HepG2 (cell line): ENCODE measurements at regions not wholly inside any gene's neighbourhood (a gene's known extent, or its start where the extent isn't known, plus 50 kb on each side); places are given as distances from the start of the nearest gene placed in this dataset.

ENCODE experiments used
- ATAC-seq: fragments of 200-7000 bp; cut with Tn5 transposase; 3 replicates; pipeline ENCODE4 v1.9.1; 2020; ENCODE audit warnings: mild to moderate bottlenecking, moderate library complexity
- BruUV-seq: library from RNA; stranded (reverse); fragments of 400-500 nt; replicated peaks from 2 replicates; lab custom pipeline; 2021; lab: Mats Ljungman, UMichigan
- CTCF ChIA-PET: fragments of 300-600 bp; formaldehyde crosslinking; extraction: SDS; loops from one replicate; lab custom pipeline; 2021; ENCODE audit warnings: low total read pairs, inconsistent platforms, low intra/inter-chr PET ratio; lab: Yijun Ruan, JAX
- POLR2A ChIA-PET: fragments of 350-600 bp; sonication (Branson Sonifier 250); formaldehyde crosslinking; loops from one replicate; lab custom pipeline; 2020; ENCODE audit warnings: antibody characterized with exemption, inconsistent platforms; lab: Yijun Ruan, JAX
- DNase-seq: peaks from one replicate; pipeline ENCODE4 v3.0.0-alpha.2; 2015; ENCODE audit warnings: low spot score
- FAIRE-seq: peaks from 3 replicates; lab custom pipeline; 2011; peaks lifted over from hg19 to GRCh38; lab: Jason Lieb, UNC
- H2AFZ ChIP-seq: one replicate; pipeline ENCODE4 v1.6.1; 2011; ENCODE audit warnings: low read length, inconsistent platforms
- H3K27ac ChIP-seq: fragments of 300-600 bp; 3 replicates; pipeline ENCODE4 v1.8.0; 2011; ENCODE audit warnings: mixed run types, mild to moderate bottlenecking, mixed read lengths, low read length, inconsistent platforms; ENCODE audit not compliant: insufficient read depth; ENCODE audit errors: extremely low read length
- H3K27me3 ChIP-seq, 2 experiments: fragments of 200-600 bp in 1 of 2; 2 replicates in 1 of 2; 3 replicates in 1 of 2; pipeline versions ENCODE4 v1.6.0 to v1.8.0; 2011; ENCODE audit warnings: low read length in 2 of 2, mild to moderate bottlenecking in 2 of 2, moderate library complexity in 2 of 2, inconsistent platforms in 1 of 2; ENCODE audit not compliant: insufficient read depth in 2 of 2, control insufficient read depth in 1 of 2
- H3K36me3 ChIP-seq, 2 experiments: fragments of 200-600 bp in 1 of 2; replicated peaks in 1 of 2; 2 replicates in 1 of 2; 3 replicates in 1 of 2; pipeline versions ENCODE4 v1.5.1 to v1.8.0; 2011; ENCODE audit warnings: low read length in 2 of 2, inconsistent platforms in 1 of 2; ENCODE audit not compliant: insufficient read depth in 2 of 2, control insufficient read depth in 1 of 2
- H3K4me1 ChIP-seq: 2 replicates; pipeline ENCODE4 v1.5.1; 2012; ENCODE audit warnings: low read length, inconsistent platforms; ENCODE audit not compliant: insufficient read depth
- H3K4me2 ChIP-seq: 2 replicates; pipeline ENCODE4 v1.6.0; 2011; ENCODE audit warnings: low read depth, low read length, inconsistent platforms
- H3K4me3 ChIP-seq, 3 experiments: fragments of 200-600 bp in 1 of 3; sonication (generic), shearing (Covaris generic) in 1 of 3; replicated peaks in 1 of 3; 2 replicates each; pipeline ENCODE4 v1.5.1; 2011 to 2016; ENCODE audit warnings: low read length in 3 of 3, inconsistent platforms in 2 of 3, low read depth in 2 of 3, mild to moderate bottlenecking in 2 of 3, control low read depth in 1 of 3, mixed read lengths in 1 of 3; ENCODE audit not compliant: insufficient read depth in 1 of 3
- H3K79me2 ChIP-seq: one replicate; pipeline ENCODE4 v1.6.1; 2011; ENCODE audit warnings: low read length, inconsistent platforms; ENCODE audit not compliant: insufficient read depth
- H3K9ac ChIP-seq: 2 replicates; pipeline ENCODE4 v1.6.0; 2011; ENCODE audit warnings: mild to moderate bottlenecking, low read depth, low read length, inconsistent platforms; ENCODE audit not compliant: insufficient read depth
- H3K9me3 ChIP-seq: 2 replicates; pipeline ENCODE4 v1.5.1; 2012; ENCODE audit warnings: mild to moderate bottlenecking, low read length
- H4K20me1 ChIP-seq: 2 replicates; pipeline ENCODE4 v1.6.0; 2011; ENCODE audit warnings: inconsistent platforms, mild to moderate bottlenecking, low read length, moderate library complexity; ENCODE audit not compliant: insufficient read depth
- FOXM1 ChIP-seq: sonication (generic); formaldehyde crosslinking; IDR thresholded peaks from 2 replicates; pipeline ENCODE4 v1.5.0; 2020; ENCODE audit warnings: missing genetic modification reagents
- ISX ChIP-seq: sonication (generic); formaldehyde crosslinking; conservative IDR thresholded peaks from 2 replicates; pipeline ENCODE4 v1.5.0; 2020; ENCODE audit warnings: missing genetic modification reagents
- ONECUT2 ChIP-seq: sonication (generic); formaldehyde crosslinking; IDR thresholded peaks from 2 replicates; pipeline ENCODE4 v1.4.0; 2020; ENCODE audit warnings: missing genetic modification reagents
- SMAD9 ChIP-seq: sonication (generic); formaldehyde crosslinking; IDR thresholded peaks from 2 replicates; pipeline ENCODE4 v1.5.1; 2020; ENCODE audit warnings: mild to moderate bottlenecking, missing genetic modification reagents
- YEATS4 ChIP-seq: sonication (generic); formaldehyde crosslinking; IDR thresholded peaks from 2 replicates; pipeline ENCODE4 v1.4.0; 2020; ENCODE audit warnings: missing genetic modification reagents, borderline replicate concordance
- ZNF205 ChIP-seq: IDR thresholded peaks from 2 replicates; pipeline ENCODE4 v1.6.1; 2018; ENCODE audit warnings: missing biosample characterization, missing genetic modification reagents
- ZNF260 ChIP-seq: sonication (generic); formaldehyde crosslinking; IDR thresholded peaks from 2 replicates; pipeline ENCODE4 v1.4.0; 2020; ENCODE audit warnings: missing genetic modification reagents, low read depth, mild to moderate bottlenecking, borderline replicate concordance
- ZNF83 ChIP-seq: sonication (generic); formaldehyde crosslinking; IDR thresholded peaks from 2 replicates; pipeline ENCODE4 v1.4.0; 2020; ENCODE audit warnings: missing genetic modification reagents, mild to moderate bottlenecking, borderline replicate concordance
- WGBS: methylation state at CpG from one replicate; pipeline ENCODE4 v1.1.6; 2017; ENCODE audit warnings: low lambda C conversion rate; 5-methylcytosine and 5-hydroxymethylcytosine counted together
- in situ Hi-C: cut with HindIII; loops from 2 replicates; pipeline ENCODE4 v1.10.0; 2017; ENCODE audit warnings: low pct_unique_long_range_greater_than_20kb; ENCODE audit not compliant: extremely low pct_ligation_motif_present
- intact Hi-C: fragments of 100-400 bp; cut with micrococcal nuclease; formaldehyde crosslinking; loops from one replicate; pipeline ENCODE4 v1.10.0; 2022; ENCODE audit not compliant: unreplicated experiment
- TF ChIP-seq, protein P1 (sequence below): sonication (generic); formaldehyde crosslinking; conservative IDR thresholded peaks from 2 replicates; pipeline ENCODE4 v1.8.1; 2023; ENCODE audit warnings: missing genetic modification reagents
- TF ChIP-seq, protein P2 (sequence below): sonication (generic); formaldehyde crosslinking; IDR thresholded peaks from 2 replicates; pipeline ENCODE4 v1.5.1; 2020; ENCODE audit warnings: mild to moderate bottlenecking, missing genetic modification reagents, borderline replicate concordance
- TF ChIP-seq, protein P3 (sequence below): sonication (generic); formaldehyde crosslinking; IDR thresholded peaks from 2 replicates; pipeline ENCODE4 v1.4.0; 2020; ENCODE audit warnings: mild to moderate bottlenecking, missing genetic modification reagents

GRCh38 chr15:81987628-81988027 is 58.2 kb downstream of the MEX3B start:
- no peaks in the 10 kb centered on the region for H3K79me2 ChIP-seq
- 19% methylated on average over 4 of the region's 4 CpGs for WGBS
- no peaks in the 10 kb centered on the region; the same call in 1 of the 2 replicates for H3K9me3 ChIP-seq
- H4K20me1 ChIP-seq: no peaks in the 10 kb centered on the region
- FAIRE-seq (no peak), DNase-seq (no peak), ATAC-seq (no peak)
- no peaks in the 10 kb centered on the region for H3K36me3 ChIP-seq
- in situ Hi-C loops: no loop called here
- intact Hi-C loops: loop anchor here (10.0 kb wide), 1 partner anchor 707 kb away; no protein-coding TSS in a partner anchor
- TF ChIP-seq YEATS4 (CRISPR knock-in tag): no peak
- TF ChIP-seq ZNF260 (CRISPR knock-in tag): no peak
- no peak for TF ChIP-seq ZNF205 (CRISPR knock-in tag)
- TF ChIP-seq, protein P1, sequence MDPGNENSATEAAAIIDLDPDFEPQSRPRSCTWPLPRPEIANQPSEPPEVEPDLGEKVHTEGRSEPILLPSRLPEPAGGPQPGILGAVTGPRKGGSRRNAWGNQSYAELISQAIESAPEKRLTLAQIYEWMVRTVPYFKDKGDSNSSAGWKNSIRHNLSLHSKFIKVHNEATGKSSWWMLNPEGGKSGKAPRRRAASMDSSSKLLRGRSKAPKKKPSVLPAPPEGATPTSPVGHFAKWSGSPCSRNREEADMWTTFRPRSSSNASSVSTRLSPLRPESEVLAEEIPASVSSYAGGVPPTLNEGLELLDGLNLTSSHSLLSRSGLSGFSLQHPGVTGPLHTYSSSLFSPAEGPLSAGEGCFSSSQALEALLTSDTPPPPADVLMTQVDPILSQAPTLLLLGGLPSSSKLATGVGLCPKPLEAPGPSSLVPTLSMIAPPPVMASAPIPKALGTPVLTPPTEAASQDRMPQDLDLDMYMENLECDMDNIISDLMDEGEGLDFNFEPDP (CRISPR knock-in tag): no peak
- TF ChIP-seq ONECUT2 (CRISPR knock-in tag): no peak
- TF ChIP-seq ISX (CRISPR knock-in tag): no peak
- no peak for TF ChIP-seq SMAD9
- TF ChIP-seq, protein P2, sequence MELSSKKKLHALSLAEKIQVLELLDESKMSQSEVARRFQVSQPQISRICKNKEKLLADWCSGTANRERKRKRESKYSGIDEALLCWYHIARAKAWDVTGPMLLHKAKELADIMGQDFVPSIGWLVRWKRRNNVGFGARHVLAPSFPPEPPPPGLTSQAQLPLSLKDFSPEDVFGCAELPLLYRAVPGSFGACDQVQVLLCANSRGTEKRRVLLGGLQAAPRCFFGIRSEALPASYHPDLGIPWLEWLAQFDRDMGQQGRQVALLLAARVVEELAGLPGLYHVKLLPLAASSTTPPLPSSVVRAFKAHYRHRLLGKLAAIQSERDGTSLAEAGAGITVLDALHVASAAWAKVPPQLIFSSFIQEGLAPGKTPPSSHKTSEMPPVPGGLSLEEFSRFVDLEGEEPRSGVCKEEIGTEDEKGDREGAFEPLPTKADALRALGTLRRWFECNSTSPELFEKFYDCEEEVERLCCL: no peak
- TF ChIP-seq, protein P3, sequence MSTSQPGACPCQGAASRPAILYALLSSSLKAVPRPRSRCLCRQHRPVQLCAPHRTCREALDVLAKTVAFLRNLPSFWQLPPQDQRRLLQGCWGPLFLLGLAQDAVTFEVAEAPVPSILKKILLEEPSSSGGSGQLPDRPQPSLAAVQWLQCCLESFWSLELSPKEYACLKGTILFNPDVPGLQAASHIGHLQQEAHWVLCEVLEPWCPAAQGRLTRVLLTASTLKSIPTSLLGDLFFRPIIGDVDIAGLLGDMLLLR (CRISPR knock-in tag): no peak
- no peak for TF ChIP-seq ZNF83 (CRISPR knock-in tag)
- no peak for TF ChIP-seq FOXM1 (CRISPR knock-in tag)
- H3K27ac ChIP-seq: no peak overlapping the region
- H3K4me1 ChIP-seq: no peaks in the 10 kb centered on the region
- H3K4me3 ChIP-seq: no peak overlapping the region
- ChIA-PET POLR2A (no interaction called here), CTCF (no interaction called here)
- H2AFZ ChIP-seq: no peak overlapping the region
- no peak overlapping the region for H3K4me2 ChIP-seq
- no TSS peak for BruUV-seq
- no peaks in the 10 kb centered on the region for H3K27me3 ChIP-seq
- H3K9ac ChIP-seq: no peak overlapping the region
